Neural cell (in vitro differentiated cells): ENCODE measurements at regions not wholly inside any gene's neighbourhood (a gene's known extent, or its start where the extent isn't known, plus 50 kb on each side); places are given as distances from the start of the nearest gene placed in this dataset.

Experiments
- H2AFZ ChIP-seq: fragments of 200-600, 300-800 bp; sonication (generic), shearing (Covaris generic); 2 replicates; pipeline ENCODE4 v1.6.0; 2014; ENCODE audit warnings: low read depth, mild to moderate bottlenecking, antibody characterized with exemption, low read length, moderate library complexity
- H3F3A ChIP-seq: fragments of 200-600 bp; shearing (Covaris generic); 2 replicates; pipeline ENCODE4 v1.6.1; 2016; ENCODE audit warnings: mild to moderate bottlenecking, moderate library complexity, mixed read lengths, antibody characterized with exemption, low read length; ENCODE audit not compliant: insufficient read depth, poor library complexity, severe bottlenecking
- H3K27ac ChIP-seq: fragments of 200-600, 300-800 bp; sonication (generic), shearing (Covaris generic); 2 replicates; pipeline ENCODE4 v1.5.1; 2014; ENCODE audit warnings: mild to moderate bottlenecking, low read length, moderate library complexity
- H3K27me3 ChIP-seq: fragments of 300-800, 200-600 bp; sonication (generic), shearing (Covaris generic); 2 replicates; pipeline ENCODE4 v1.6.0; 2014; ENCODE audit warnings: mild to moderate bottlenecking, low read depth, low read length, moderate library complexity; ENCODE audit not compliant: insufficient read depth
- H3K36me3 ChIP-seq: fragments of 300-800, 200-600 bp; sonication (generic), shearing (Covaris generic); 2 replicates; pipeline ENCODE4 v1.5.1; 2014; ENCODE audit warnings: mild to moderate bottlenecking, antibody characterized with exemption, low read length, moderate library complexity; ENCODE audit not compliant: insufficient read depth
- H3K4me2 ChIP-seq: fragments of 300-800, 200-600 bp; sonication (generic), shearing (Covaris generic); 2 replicates; pipeline ENCODE4 v1.6.0; 2014; ENCODE audit warnings: mild to moderate bottlenecking, low read length
- H3K4me3 ChIP-seq: fragments of 300-800, 200-600 bp; sonication (generic), shearing (Covaris generic); 2 replicates; pipeline ENCODE4 v1.5.1; 2014; ENCODE audit warnings: mild to moderate bottlenecking, low read length, moderate library complexity
- H3K79me2 ChIP-seq: fragments of 200-600 bp; shearing (Covaris generic); replicated peaks from 2 replicates; pipeline ENCODE4 v1.6.0; 2014; ENCODE audit warnings: mild to moderate bottlenecking, low read length, moderate library complexity; ENCODE audit not compliant: insufficient read depth
- H3K9ac ChIP-seq: fragments of 300-800, 200-600 bp; sonication (generic), shearing (Covaris generic); 2 replicates; pipeline ENCODE4 v1.6.1; 2016; ENCODE audit warnings: mild to moderate bottlenecking, low read length, mixed read lengths
- H3K9me2 ChIP-seq: fragments of 200-600 bp; shearing (Covaris generic); 2 replicates; pipeline ENCODE4 v1.6.1; 2016; ENCODE audit warnings: mild to moderate bottlenecking, low read length, mixed read lengths; ENCODE audit not compliant: insufficient read depth
- H3K9me3 ChIP-seq: fragments of 200-600, 300-800 bp; sonication (generic), shearing (Covaris generic); 2 replicates; pipeline ENCODE4 v1.6.1; 2016; ENCODE audit warnings: mild to moderate bottlenecking, mixed run types, low read length, moderate library complexity, mixed read lengths
- H4K20me1 ChIP-seq: fragments of 200-600 bp; shearing (Covaris generic); 2 replicates; pipeline ENCODE4 v1.6.1; 2016; ENCODE audit warnings: mild to moderate bottlenecking, mixed run types; ENCODE audit not compliant: insufficient read depth
- EP300 ChIP-seq: fragments of 450-650 bp; conservative IDR thresholded peaks from 2 replicates; pipeline ENCODE4 v1.6.1; 2014; ENCODE audit warnings: antibody characterized with exemption, mild to moderate bottlenecking, moderate library complexity; ENCODE audit not compliant: poor library complexity, severe bottlenecking
- EZH2 ChIP-seq: fragments of 200-600, 300-800 bp; shearing (Covaris generic), sonication (generic); IDR thresholded peaks from 2 replicates; pipeline ENCODE4 v1.6.1; 2014; ENCODE audit warnings: antibody characterized with exemption, low read length, borderline replicate concordance, mild to moderate bottlenecking; ENCODE audit not compliant: insufficient read depth, poor library complexity, severe bottlenecking
- MXI1 ChIP-seq: fragments of 450-650 bp; conservative IDR thresholded peaks from 2 replicates; pipeline ENCODE4 v1.6.1; 2014; ENCODE audit warnings: antibody characterized with exemption, mild to moderate bottlenecking; ENCODE audit not compliant: poor library complexity, severe bottlenecking
- POLR2AphosphoS5 ChIP-seq: IDR thresholded peaks from 2 replicates; pipeline ENCODE4 v1.6.1; 2012
- RAD21 ChIP-seq: fragments of 450-650 bp; conservative IDR thresholded peaks from 2 replicates; pipeline ENCODE4 v1.6.1; 2014; ENCODE audit warnings: antibody characterized with exemption, mild to moderate bottlenecking, moderate library complexity
- SMC3 ChIP-seq: fragments of 450-650 bp; conservative IDR thresholded peaks from 2 replicates; pipeline ENCODE4 v1.6.1; 2014; ENCODE audit warnings: antibody characterized with exemption, mild to moderate bottlenecking, moderate library complexity; ENCODE audit not compliant: poor library complexity
- TAF1 ChIP-seq: IDR thresholded peaks from 2 replicates; pipeline ENCODE4 v1.6.1; 2012; ENCODE audit warnings: low read depth
- TF ChIP-seq, protein P1 (sequence below): IDR thresholded peaks from 2 replicates; pipeline ENCODE4 v1.6.1; 2012; ENCODE audit warnings: borderline replicate concordance
- TF ChIP-seq, protein P2 (sequence below): fragments of 450-650 bp; IDR thresholded peaks from 2 replicates; pipeline ENCODE4 v1.5.1; 2014; ENCODE audit warnings: antibody characterized with exemption, mild to moderate bottlenecking, moderate library complexity; ENCODE audit not compliant: poor library complexity, severe bottlenecking

DNA sequence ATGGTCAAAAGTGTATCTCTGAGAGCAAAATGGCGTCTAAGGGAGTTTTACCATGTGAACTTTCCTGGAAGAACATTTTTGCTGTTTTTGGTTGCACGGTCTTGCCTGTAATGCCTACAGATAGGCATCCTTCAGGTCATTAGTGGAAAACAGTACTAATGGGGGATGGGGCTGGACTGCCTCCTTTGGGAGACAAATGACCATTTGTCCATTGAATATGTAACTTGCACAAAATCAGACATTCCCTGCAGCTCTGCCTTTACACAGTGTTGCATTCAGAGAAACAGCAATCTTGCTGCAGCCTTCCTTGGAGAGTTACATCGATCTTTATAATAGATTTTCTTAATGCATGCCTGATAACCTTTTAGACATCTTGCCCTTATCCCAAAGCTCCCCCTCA is 138.5 kb upstream of the EGFLAM start:
- no peak overlapping the region for H3K4me2 ChIP-seq
- no peaks in the 10 kb centered on the region for H3K79me2 ChIP-seq
- no peak overlapping the region for H3K27ac ChIP-seq
- no peaks in the 10 kb centered on the region for H3F3A ChIP-seq
- no peak overlapping the region for H2AFZ ChIP-seq
- H3K9me2 ChIP-seq, result no peaks in the 10 kb centered on the region
- no peaks in the 10 kb centered on the region for H3K9me3 ChIP-seq
- no peaks in the 10 kb centered on the region for H3K36me3 ChIP-seq
- no peaks in the 10 kb centered on the region for H4K20me1 ChIP-seq
- H3K9ac ChIP-seq, result no peak overlapping the region
- H3K27me3 ChIP-seq, result no peaks in the 10 kb centered on the region
- no peak overlapping the region for H3K4me3 ChIP-seq
- TF ChIP-seq, protein P1, sequence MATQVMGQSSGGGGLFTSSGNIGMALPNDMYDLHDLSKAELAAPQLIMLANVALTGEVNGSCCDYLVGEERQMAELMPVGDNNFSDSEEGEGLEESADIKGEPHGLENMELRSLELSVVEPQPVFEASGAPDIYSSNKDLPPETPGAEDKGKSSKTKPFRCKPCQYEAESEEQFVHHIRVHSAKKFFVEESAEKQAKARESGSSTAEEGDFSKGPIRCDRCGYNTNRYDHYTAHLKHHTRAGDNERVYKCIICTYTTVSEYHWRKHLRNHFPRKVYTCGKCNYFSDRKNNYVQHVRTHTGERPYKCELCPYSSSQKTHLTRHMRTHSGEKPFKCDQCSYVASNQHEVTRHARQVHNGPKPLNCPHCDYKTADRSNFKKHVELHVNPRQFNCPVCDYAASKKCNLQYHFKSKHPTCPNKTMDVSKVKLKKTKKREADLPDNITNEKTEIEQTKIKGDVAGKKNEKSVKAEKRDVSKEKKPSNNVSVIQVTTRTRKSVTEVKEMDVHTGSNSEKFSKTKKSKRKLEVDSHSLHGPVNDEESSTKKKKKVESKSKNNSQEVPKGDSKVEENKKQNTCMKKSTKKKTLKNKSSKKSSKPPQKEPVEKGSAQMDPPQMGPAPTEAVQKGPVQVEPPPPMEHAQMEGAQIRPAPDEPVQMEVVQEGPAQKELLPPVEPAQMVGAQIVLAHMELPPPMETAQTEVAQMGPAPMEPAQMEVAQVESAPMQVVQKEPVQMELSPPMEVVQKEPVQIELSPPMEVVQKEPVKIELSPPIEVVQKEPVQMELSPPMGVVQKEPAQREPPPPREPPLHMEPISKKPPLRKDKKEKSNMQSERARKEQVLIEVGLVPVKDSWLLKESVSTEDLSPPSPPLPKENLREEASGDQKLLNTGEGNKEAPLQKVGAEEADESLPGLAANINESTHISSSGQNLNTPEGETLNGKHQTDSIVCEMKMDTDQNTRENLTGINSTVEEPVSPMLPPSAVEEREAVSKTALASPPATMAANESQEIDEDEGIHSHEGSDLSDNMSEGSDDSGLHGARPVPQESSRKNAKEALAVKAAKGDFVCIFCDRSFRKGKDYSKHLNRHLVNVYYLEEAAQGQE, result no peak
- TF ChIP-seq, protein P2, sequence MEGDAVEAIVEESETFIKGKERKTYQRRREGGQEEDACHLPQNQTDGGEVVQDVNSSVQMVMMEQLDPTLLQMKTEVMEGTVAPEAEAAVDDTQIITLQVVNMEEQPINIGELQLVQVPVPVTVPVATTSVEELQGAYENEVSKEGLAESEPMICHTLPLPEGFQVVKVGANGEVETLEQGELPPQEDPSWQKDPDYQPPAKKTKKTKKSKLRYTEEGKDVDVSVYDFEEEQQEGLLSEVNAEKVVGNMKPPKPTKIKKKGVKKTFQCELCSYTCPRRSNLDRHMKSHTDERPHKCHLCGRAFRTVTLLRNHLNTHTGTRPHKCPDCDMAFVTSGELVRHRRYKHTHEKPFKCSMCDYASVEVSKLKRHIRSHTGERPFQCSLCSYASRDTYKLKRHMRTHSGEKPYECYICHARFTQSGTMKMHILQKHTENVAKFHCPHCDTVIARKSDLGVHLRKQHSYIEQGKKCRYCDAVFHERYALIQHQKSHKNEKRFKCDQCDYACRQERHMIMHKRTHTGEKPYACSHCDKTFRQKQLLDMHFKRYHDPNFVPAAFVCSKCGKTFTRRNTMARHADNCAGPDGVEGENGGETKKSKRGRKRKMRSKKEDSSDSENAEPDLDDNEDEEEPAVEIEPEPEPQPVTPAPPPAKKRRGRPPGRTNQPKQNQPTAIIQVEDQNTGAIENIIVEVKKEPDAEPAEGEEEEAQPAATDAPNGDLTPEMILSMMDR, result no peak
- TF ChIP-seq EZH2 (no peak), POLR2AphosphoS5 (no peak), RAD21 (no peak)

DNA sequence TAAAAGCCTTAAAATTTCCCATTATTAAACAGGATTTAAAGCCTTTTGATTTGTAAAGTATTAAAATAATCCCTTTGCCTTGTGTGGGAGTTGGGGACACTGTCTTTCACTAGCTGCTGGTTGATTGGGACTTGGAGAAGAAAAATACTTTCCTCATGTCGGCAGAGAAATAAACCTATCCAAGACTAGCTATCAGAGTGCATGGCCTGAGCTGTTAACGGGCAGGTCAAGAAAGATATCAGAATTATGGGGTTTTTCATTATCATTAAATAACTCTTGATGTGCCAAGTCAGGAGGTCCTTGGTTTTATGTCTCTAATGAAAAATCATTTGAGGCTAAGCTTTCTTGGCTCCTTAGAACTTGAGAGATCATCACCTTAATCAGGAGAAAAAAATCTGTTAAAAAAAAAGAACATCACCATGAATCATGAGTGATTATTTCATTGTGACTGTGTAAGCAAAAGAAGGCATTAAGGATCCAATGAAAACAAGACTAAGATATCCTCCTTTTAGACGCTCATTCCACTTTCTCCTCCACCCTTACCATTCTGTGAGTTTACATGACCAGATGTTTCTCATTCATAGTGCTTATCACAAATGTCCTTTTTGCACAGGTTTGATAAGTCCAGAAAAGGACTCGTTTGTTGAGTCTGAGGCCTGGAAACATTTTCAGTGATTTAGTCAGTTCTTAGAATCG is 140.4 kb upstream of the EGFLAM start:
- H3K9me2 ChIP-seq, result no peaks in the 10 kb centered on the region
- H3K36me3 ChIP-seq, result no peaks in the 10 kb centered on the region
- H3K9ac ChIP-seq, result no peak overlapping the region
- no peaks in the 10 kb centered on the region for H3K27me3 ChIP-seq
- H3K4me2 ChIP-seq, result no peak overlapping the region
- no peaks in the 10 kb centered on the region for H3K9me3 ChIP-seq
- TF ChIP-seq MXI1, result no peak
- TF ChIP-seq POLR2AphosphoS5, result no peak
- no peak for TF ChIP-seq EP300
- no peak for TF ChIP-seq SMC3
- TF ChIP-seq, protein P1, result no peak
- TF ChIP-seq TAF1, result no peak
- TF ChIP-seq RAD21, result no peak
- no peak for TF ChIP-seq EZH2
- TF ChIP-seq, protein P2, result no peak
- H3K4me3 ChIP-seq, result no peak overlapping the region
- H2AFZ ChIP-seq, result no peak overlapping the region
- no peaks in the 10 kb centered on the region for H4K20me1 ChIP-seq
- H3K27ac ChIP-seq, result no peak overlapping the region
- no peaks in the 10 kb centered on the region for H3F3A ChIP-seq
- H3K79me2 ChIP-seq, result no peaks in the 10 kb centered on the region
